GM13976 (cell line): ENCODE measurements at regions not wholly inside any gene's neighbourhood (a gene's known extent, or its start where the extent isn't known, plus 50 kb on each side); places are given as distances from the start of the nearest gene placed in this dataset.
A peak's percentile ranks its signal among the peaks of the same experiment; 100 is the strongest.

Experiments
- DNase-seq: peaks from one replicate; pipeline ENCODE4 v3.0.0; 2012; ENCODE audit warnings: low spot score
- CTCF ChIP-seq: IDR thresholded peaks from 2 replicates; pipeline ENCODE4 v1.5.1; 2012; ENCODE audit warnings: borderline replicate concordance, mild to moderate bottlenecking; ENCODE audit not compliant: insufficient read depth; ENCODE audit errors: extremely low read depth, missing control alignments, control extremely low read depth
- in situ Hi-C: fragments of 300-500 bp; cut with MboI; formaldehyde crosslinking; loops from one replicate; pipeline ENCODE4 v1.12.0; 2022; ENCODE audit warnings: low sequenced_read_pairs, mixed read lengths, inconsistent platforms; ENCODE audit not compliant: unreplicated experiment

- in situ Hi-C loops: no loop called here
- DNase-seq: no peak
- no peak for TF ChIP-seq CTCF
Observed at GRCh38 chr22:22407061-22407460, 101.5 kb downstream of the ZNF280B start.

GRCh38 chr22:22408269-22408668 is 100.3 kb downstream of the ZNF280B start:
- in situ Hi-C loops: no loop called here
- no peak for TF ChIP-seq CTCF
- no peak for DNase-seq

DNA sequence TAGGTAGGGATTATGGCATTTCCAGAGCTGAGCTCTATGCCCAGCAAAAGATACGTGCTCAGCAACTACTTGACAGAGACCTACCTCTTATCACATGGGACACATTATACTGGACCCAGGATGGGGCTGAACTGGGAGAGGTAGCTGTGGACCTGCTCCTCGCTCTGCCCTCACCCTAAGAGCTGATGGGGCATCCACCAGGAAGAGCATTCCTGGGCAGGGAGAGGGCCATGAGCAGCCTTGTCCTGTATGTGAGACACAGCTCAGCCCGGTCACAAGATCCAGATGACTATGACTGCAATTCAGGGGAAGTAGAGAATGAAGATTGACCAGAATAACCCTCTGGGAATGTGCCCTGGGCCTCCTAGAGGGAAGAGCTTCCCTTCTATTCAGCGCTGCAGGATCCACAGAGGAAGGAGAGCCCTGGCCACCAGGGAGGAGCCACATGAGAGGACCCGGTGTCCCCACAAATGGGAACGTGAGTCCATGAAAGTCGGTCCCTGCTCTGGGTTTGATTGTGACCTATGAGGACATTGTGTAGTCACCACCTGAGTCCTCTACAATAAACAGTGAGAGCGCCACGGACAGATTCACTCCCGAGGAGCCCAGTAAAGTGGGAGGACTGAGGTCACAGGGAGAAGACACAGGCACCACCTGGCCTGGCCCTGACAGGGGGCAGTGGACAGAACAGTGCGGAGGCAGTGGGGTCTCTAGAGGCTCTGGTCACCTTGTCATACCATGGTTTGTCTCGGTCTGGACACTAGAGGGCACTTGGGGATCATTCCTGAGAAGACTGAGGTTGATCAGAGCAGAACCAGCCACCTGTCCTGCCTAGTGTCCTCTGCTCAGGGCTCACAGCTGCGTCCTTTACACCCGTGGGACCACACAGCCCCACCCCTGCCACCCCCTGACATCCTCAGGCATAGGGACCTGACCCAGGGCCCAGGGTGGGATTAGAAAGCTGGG is 99.5 kb downstream of the ZNF280B start:
- peak; percentile 43 for TF ChIP-seq CTCF
- in situ Hi-C loops: no loop called here
- peak; percentile 80 for DNase-seq

DNA sequence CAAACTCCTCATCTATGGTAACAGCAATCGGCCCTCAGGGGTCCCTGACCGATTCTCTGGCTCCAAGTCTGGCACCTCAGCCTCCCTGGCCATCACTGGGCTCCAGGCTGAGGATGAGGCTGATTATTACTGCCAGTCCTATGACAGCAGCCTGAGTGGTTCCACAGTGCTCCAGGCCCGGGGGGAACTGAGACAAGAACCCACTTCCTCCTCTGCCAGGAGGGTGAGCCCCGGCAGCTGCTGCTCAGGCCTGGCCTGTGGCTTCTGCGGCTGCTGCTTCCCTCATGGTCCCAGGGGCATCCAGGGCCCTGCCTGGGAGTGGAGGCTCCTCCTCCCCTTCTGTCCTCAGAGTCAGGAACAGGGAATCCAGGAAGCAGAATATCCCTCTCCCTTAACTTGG is 98.4 kb downstream of the ZNF280B start:
- TF ChIP-seq CTCF: no peak
- in situ Hi-C loops: no loop called here
- no peak for DNase-seq

GRCh38 chr22:22410677-22411076 is 97.9 kb downstream of the ZNF280B start:
- in situ Hi-C loops: no loop called here
- no peak for TF ChIP-seq CTCF

DNA sequence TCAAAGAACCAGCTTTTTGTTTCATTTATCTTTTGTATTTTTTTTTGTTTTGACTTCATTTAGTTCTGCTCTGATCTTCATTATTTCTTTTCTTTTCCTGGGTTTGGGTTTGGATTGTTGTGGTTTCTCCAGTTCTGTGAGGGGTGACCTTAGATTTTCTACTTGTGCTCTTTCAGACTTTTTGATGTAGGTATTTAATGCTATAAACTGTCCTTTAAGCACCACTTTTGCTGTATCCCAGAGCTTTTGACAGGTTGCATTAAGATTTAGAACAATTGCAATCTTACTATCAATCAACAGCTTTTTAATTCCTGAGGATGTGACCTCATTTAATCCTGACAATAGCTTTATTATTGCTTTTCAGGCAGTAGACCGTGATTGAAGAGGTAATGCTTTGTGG is 94.3 kb downstream of the ZNF280B start:
- in situ Hi-C loops: no loop called here
- DNase-seq: no peak
- TF ChIP-seq CTCF: no peak

More at GRCh38 chr22:22410677-22411076, 97.9 kb downstream of the ZNF280B start:
- DNase-seq: no peak
